Effector CD4-positive, alpha-beta T cell (primary cell): ENCODE measurements at regions not wholly inside any gene's neighbourhood (a gene's known extent, or its start where the extent isn't known, plus 50 kb on each side); places are given as distances from the start of the nearest gene placed in this dataset.

ENCODE experiments used
- DNase-seq: peaks from one replicate; pipeline ENCODE4 v3.0.0-alpha.2; 2020

- no peak for DNase-seq
Measured at GRCh38 chr15:59953392-59953883, 50.7 kb upstream of the FOXB1 start.

DNA sequence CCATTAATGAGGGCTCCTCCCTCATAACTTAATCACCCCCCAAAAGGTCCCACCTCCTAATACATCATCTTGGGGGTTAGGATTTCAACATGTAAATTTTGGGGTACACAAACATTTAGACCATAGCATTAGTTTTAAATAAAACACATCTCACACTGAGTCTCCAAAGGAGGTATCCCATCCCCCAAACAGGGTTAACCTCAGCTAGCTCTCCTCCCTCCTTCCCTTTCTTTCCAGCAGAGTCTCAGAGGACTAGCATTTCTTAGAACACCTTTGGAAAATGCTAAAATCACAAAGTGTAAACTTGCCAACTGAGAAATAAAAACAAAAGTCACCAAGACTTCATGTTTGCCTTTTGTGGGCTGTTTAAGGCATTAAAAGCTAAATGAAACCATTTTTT is 51.2 kb upstream of the FOXB1 start:
- DNase-seq = no peak

- DNase-seq = no peak
Measured at GRCh38 chr15:59950603-59951388, 53.3 kb upstream of the FOXB1 start.

GRCh38 chr15:59948924-59949613 is 55.0 kb upstream of the FOXB1 start:
- DNase-seq = no peak

DNA sequence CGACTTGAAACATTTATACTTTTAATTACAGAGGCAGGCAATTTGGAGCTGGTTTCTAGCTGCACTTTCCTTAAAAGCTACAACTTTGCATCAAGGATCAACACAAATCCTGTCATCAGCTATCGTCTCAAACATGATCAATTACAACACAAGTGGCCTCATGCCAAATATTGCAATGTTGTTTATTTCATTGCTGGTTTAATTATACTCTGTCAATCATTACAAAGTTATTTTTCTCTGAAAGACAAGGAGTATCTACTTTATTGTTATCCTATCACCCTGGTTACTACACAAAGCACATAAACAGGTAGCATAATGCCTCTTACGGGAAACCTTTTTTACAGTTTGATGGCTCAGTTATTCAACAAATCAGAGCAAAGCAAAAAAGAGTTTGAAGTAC is 58.0 kb upstream of the FOXB1 start:
- DNase-seq = no peak

DNA sequence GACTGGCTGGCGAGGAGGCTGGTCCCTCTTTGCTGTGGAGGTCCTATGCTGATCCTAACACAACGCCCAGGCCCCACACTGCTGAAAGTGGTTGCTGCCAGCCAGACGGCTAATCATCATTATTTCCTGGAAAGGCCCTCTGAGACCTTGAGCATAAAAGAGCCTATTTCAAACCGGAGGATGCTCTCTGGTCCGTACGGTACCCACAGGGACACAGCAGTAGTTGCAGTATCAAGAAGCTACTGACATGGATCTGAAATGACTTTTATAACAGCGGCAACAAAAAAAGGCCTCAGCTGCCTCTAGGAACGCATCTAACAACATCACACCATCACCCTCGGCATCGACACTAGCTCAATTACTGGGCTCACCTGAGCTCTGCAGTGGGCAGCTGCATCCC is 59.1 kb upstream of the FOXB1 start:
- DNase-seq = no peak

DNA sequence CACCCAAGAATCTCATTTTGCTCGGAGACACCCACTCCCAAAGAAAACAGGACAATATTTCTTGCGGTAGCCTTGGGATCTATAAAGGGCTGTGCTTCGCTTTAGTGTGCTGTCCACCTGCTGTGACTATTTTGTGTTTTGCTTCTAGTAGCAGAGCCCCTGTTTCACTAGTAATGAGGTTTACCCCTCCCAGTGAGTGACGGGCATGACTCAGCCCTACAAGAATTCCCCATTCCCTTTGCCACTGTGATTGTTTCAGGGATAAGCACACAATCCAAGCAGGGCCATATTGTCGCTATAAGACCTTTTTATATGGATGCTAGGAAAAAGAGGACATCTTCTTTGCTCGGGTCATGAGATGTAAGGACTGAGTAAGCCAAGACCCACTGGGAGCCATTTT is 62.5 kb upstream of the FOXB1 start:
- DNase-seq = no peak

- DNase-seq = no peak
Measured at GRCh38 chr15:59940928-59941327, 63.2 kb upstream of the FOXB1 start.

DNA sequence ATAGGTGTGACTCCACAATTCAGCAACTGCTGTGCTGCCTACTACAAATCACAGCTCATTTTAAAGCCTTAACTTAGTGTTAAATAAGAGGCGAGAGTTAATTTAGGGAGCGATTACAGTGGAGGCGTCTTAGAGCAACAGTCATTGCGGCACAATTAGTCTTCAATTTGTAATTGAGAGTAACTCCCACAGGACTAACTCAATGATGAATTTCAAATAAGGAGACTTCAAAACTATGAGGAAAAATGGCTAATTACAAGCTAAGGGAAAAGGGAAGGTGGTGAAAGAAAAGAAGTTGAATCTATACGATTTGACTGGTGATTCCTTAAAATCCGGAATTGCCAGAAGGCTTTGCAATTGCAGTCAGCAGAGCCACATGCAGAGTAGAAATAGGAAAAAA is 63.7 kb upstream of the FOXB1 start:
- no peak for DNase-seq

GRCh38 chr15:59936741-59937140 is 67.4 kb upstream of the FOXB1 start:
- DNase-seq = no peak

DNA sequence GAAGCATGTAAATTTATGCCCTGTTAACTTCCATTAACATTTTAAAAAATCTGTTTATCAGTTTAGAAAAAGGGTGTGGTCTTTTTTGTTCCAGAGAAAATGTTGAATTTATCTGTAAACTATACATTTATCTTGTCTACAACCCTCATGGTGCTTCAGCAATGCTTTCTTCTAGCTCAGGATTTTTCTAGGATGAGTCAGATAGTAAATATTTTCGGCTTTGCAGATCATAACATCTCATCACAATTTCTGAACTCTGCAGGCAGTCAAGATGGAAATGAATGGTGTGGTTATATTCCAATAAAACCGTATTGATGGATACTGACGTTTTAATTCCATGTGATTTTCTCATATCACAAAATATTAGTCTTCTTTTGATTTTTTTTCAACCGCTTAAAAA is 70.5 kb upstream of the FOXB1 start:
- DNase-seq = no peak

DNA sequence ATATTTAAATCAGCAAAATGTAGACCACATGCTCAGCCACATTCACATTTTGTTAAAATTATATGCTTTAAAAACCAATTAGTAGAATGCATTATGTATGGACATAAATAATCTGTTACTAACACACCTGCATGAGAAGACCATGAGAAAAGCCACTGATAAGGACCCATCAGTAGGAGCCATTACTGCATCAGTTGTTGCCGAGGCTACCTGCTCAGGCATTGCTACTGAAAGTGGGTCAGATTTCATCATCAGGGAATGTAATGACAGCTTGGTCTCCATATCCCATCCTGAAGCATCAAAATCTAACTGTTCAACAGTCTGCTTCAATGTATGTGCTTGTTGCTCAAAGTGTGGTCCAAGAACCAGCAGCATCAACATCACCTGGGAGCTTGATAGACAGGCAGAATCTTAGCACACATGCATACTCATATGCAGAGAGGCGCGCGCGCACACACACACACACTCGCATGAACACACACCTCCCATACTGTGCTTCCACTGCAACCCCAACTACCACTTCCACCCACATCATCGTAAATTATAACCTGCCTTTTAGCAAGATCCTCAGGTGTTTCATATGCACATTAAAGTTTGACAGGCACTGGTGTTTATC is 72.4 kb upstream of the FOXB1 start:
- DNase-seq = no peak

GRCh38 chr15:59924812-59925522 is 79.1 kb upstream of the FOXB1 start:
- DNase-seq = no peak

GRCh38 chr15:59924096-59924495 is 80.0 kb upstream of the FOXB1 start:
- DNase-seq = no peak

GRCh38 chr15:59923508-59923907 is 80.6 kb upstream of the FOXB1 start:
- no peak for DNase-seq

DNA sequence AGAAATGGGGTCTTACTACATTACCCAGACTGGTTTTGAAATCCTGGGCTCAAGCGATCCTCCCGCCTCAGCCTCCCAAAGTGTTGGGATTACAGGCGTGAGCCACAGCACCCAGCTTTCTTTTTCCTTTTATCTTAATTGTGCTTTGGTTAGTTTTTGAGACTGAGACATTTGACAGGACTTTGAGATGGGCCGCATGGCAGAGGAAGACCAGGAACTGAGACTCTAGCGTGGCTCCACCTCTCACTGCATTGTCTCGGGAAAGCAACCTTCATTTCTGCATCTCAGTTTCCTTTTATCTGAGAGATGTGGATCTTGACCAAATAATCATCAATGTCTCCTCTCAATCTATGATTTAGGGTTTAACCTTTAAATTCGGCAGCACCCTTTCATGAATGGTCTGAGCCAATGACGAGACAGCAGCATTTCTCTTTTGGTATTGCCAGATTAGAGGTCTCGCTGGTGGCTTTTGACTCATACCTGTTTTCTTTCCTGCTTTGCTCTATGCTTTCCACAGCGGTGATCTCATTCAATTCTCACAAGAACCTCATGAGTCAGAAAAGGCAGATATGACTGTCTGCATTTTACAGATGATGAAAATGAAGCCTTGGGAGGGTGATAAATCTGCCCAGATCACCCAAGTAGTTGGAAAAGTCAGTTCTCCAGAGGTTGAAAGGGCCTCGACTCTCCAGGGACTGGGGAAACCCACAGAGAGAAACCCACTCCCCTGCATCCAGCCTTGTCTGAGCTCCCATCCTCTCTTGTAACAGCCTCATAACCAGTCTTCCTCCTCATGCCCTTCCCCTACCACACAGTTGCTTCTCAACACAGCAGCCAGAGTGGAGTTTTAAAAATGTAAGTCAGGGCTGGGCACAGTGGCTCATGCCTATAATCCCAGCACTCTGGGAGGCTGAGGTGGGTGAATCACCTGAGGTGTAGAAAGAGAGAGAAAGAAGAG is 84.8 kb upstream of the FOXB1 start:
- no peak for DNase-seq

DNA sequence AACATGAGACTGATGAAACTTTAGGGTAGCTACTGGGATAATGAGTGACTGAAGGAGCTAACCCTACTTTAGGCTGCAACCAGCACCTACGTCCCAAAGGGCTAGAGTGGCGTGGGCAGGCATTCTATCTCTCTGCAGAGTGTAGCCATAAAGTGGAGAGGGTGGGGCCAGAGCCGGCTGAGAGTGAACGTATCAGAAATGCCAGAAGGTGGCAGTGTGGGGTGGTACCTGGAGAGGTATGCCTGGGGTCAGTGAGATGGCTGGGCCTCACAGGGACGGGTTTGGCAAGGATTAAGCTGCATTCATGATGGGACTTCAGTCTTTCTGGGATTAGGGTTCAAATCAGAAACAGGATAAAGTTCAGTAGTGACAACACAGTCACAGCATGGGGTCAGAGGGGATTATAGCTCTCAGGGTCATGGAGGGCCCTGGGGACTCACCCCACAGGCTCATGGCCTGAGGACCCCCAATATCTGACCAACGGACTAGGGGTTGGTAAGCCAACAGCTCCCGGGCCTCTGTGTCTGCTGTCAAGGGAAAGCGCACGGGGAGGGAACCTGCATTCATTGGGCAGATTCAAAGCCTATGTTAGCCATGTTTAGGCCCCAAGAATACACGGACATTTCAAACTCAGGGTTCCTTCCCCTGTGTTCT is 86.5 kb upstream of the FOXB1 start:
- DNase-seq = peak; percentile 36

DNA sequence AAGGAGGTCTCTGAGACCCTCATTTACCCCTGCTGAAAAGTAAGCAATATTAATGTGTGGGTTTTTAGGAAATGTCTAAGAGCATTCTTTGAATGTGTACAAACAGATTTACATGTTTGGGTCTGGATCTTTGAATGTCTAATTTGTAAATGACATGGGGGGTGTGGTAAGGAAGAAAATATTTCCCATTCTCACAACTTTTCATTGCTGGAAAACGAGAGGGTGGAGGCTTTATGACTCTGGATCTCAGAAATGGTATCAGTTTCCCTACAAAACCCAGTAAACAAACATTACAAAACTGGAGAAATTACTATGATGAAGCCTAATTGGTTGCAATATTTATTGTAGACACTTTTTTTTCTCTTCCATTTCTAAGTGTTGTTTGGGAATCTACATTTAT is 98.1 kb upstream of the FOXB1 start:
- DNase-seq = no peak

- no peak for DNase-seq
Measured at GRCh38 chr15:59905176-59905575, 98.9 kb upstream of the FOXB1 start.

DNA sequence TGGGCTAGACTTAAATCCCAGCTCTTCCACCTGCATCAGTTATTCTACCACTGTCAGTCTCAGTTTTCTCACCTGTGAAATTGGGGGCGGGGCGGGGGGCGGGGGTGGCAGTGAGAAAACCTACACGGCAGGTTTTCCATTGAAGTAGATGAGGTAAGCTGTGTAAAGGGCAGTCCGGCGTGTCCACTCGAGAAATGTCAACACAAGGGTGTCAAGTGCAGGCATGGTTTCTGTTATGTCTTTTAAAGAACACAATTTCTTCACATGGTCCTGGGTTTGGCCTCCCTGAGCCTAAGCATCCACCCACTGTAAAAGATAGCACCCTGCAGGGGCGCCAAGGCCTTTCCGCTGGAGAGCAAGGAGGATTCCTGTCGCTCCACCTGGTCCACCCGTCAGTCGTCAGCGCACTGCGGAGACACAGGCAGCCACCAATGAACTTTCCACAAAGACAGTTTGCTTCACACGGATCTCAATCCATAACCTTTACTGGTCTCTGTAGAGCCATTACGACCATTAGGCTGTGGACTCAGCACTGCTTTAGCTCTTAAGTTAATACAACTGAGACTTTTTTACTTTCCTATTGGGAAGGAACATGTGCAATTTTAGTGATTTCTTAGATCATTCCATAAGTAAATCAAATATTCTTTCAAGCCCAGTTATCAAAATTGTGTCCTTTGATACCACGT is 99.5 kb upstream of the FOXB1 start:
- DNase-seq = no peak

- no peak for DNase-seq
Measured at GRCh38 chr15:59896663-59897074, 107.4 kb upstream of the FOXB1 start.
